Gastroesophageal sphincter (tissue), 3 donors: ENCODE measurements at regions not wholly inside any gene's neighbourhood (a gene's known extent, or its start where the extent isn't known, plus 50 kb on each side); places are given as distances from the start of the nearest gene placed in this dataset.

Experiments
- CTCF ChIP-seq, 4 experiments: fragments of 200-600 bp in 2 of 4; fragments of 450-650 bp in 2 of 4; sonication (generic) in 1 of 4; IDR thresholded peaks; one replicate each; pipeline ENCODE4 v1.5.1; 2017 to 2019; ENCODE audit warnings: antibody characterized with exemption in 4 of 4, mild to moderate bottlenecking in 2 of 4, moderate library complexity in 2 of 4
- EP300 ChIP-seq: sonication (generic); formaldehyde crosslinking; IDR thresholded peaks from one replicate; pipeline ENCODE4 v1.6.1; 2017; ENCODE audit warnings: antibody characterized with exemption, mild to moderate bottlenecking
- POLR2A ChIP-seq, 2 donors: fragments of 450-650 bp; IDR thresholded peaks; one replicate each; pipeline ENCODE4 v1.6.1; 2017; ENCODE audit warnings: antibody characterized with exemption in 2 of 2, mild to moderate bottlenecking in 2 of 2, moderate library complexity in 1 of 2
- POLR2AphosphoS5 ChIP-seq: sonication (generic); formaldehyde crosslinking; IDR thresholded peaks from one replicate; pipeline ENCODE4 v1.6.1; 2017; ENCODE audit warnings: antibody characterized with exemption

- TF ChIP-seq CTCF (IDR thresholded peaks at IDR 0.05): no peak
- no peak for TF ChIP-seq EP300
- TF ChIP-seq POLR2A (IDR thresholded peaks at IDR 0.05): no peak
- TF ChIP-seq POLR2AphosphoS5: no peak
Measured at GRCh38 chr1:234551032-234551378, 59.0 kb downstream of the IRF2BP2 start.
